ENCODE measurements at regions not wholly inside any gene's neighbourhood (a gene's known extent, or its start where the extent isn't known, plus 50 kb on each side); places are given as distances from the start of the nearest gene placed in this dataset.

- DNase-seq (ENCODE audit: low spot score) = no peak
These were observed 98.6 kb downstream of the FHDC1 start for GRCh38 chr4:153034681-153035080.

- DNase-seq (ENCODE audit: low spot score) = no peak
These were observed 100.9 kb downstream of the FHDC1 start for GRCh38 chr4:153036931-153037482.

- no peak for DNase-seq (ENCODE audit: low spot score)
These were observed 102.6 kb downstream of the FHDC1 start for GRCh38 chr4:153038623-153039311.

- no peak for DNase-seq (ENCODE audit: low spot score)
These were observed 103.5 kb downstream of the FHDC1 start for GRCh38 chr4:153039542-153040185.

GRCh38 chr4:153040677-153041076, 104.6 kb downstream of the FHDC1 start:
- no peak for DNase-seq (ENCODE audit: low spot score)

GRCh38 chr4:153044036-153044435, 107.9 kb downstream of the FHDC1 start:
- no peak for DNase-seq (ENCODE audit: low spot score)

- DNase-seq (ENCODE audit: low spot score) = no peak
These were observed 109.2 kb downstream of the FHDC1 start for GRCh38 chr4:153045111-153045982.

GRCh38 chr4:153058671-153059060, 122.5 kb downstream of the FHDC1 start:
- DNase-seq (ENCODE audit: low spot score) = no peak

GRCh38 chr4:153060196-153060595, 124.1 kb downstream of the FHDC1 start:
- DNase-seq (ENCODE audit: low spot score) = no peak

GRCh38 chr4:153061971-153062370, 125.8 kb downstream of the FHDC1 start:
- no peak for DNase-seq (ENCODE audit: low spot score)

GRCh38 chr4:153062652-153063168, 126.6 kb downstream of the FHDC1 start:
- no peak for DNase-seq (ENCODE audit: low spot score)

GRCh38 chr4:153063490-153063889, 127.4 kb downstream of the FHDC1 start:
- DNase-seq (ENCODE audit: low spot score) = no peak

- no peak for DNase-seq (ENCODE audit: low spot score)
These were observed 128.4 kb downstream of the FHDC1 start for GRCh38 chr4:153064571-153064970.

- DNase-seq (ENCODE audit: low spot score) = no peak
These were observed 129.2 kb downstream of the FHDC1 start for GRCh38 chr4:153065276-153065675.

GRCh38 chr4:153067376-153067775, 131.3 kb downstream of the FHDC1 start:
- DNase-seq (ENCODE audit: low spot score) = peak; percentile 67

GRCh38 chr4:153068751-153069150, 132.6 kb downstream of the FHDC1 start:
- no peak for DNase-seq (ENCODE audit: low spot score)

- DNase-seq (ENCODE audit: low spot score) = no peak
These were observed 132.2 kb upstream of the TRIM2 start for GRCh38 chr4:153071958-153072598.

- no peak for DNase-seq (ENCODE audit: low spot score)
These were observed 131.6 kb upstream of the TRIM2 start for GRCh38 chr4:153072661-153073060.

GRCh38 chr4:153074486-153074885, 129.8 kb upstream of the TRIM2 start:
- no peak for DNase-seq (ENCODE audit: low spot score)

- DNase-seq (ENCODE audit: low spot score) = no peak
These were observed 129.2 kb upstream of the TRIM2 start for GRCh38 chr4:153074936-153075630.
